GM23338 (cell line): ENCODE measurements at regions not wholly inside any gene's neighbourhood (a gene's known extent, or its start where the extent isn't known, plus 50 kb on each side); places are given as distances from the start of the nearest gene placed in this dataset.

Experiments used
- JUNB ChIP-seq: IDR thresholded peaks from one replicate; pipeline ENCODE4 v1.6.1; 2016; ENCODE audit warnings: antibody characterized with exemption; ENCODE audit not compliant: unreplicated experiment
- TF ChIP-seq, protein P1 (sequence below), 2 experiments: fragments of 200-600 bp in 1 of 2; sonication (generic) in 1 of 2; conservative IDR thresholded peaks; 2 replicates each; pipeline versions ENCODE4 v1.5.1 to v1.6.1; 2016 to 2017; ENCODE audit warnings: antibody characterized with exemption in 2 of 2, low read depth in 2 of 2, mild to moderate bottlenecking in 2 of 2, moderate library complexity in 1 of 2

DNA sequence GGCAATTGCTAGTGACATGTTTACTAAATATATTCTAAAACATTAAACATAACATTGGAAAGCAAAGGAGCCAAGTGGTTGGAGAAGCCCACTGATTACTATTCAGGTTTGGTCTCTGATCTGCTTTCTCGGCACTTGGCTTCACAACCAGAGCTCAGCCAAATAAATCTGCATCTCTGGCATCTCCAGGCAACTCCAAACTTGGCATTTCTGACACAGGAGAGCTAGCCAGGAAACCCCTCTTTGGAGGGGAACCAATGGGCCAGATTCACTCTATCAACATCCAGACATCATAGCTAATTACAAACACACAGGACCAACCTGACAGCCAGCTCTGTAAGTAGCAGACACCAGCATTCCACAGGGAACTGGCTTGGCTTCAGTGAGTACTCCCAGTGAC, 150.3 kb upstream of the ETAA1 start:
- TF ChIP-seq, protein P1, sequence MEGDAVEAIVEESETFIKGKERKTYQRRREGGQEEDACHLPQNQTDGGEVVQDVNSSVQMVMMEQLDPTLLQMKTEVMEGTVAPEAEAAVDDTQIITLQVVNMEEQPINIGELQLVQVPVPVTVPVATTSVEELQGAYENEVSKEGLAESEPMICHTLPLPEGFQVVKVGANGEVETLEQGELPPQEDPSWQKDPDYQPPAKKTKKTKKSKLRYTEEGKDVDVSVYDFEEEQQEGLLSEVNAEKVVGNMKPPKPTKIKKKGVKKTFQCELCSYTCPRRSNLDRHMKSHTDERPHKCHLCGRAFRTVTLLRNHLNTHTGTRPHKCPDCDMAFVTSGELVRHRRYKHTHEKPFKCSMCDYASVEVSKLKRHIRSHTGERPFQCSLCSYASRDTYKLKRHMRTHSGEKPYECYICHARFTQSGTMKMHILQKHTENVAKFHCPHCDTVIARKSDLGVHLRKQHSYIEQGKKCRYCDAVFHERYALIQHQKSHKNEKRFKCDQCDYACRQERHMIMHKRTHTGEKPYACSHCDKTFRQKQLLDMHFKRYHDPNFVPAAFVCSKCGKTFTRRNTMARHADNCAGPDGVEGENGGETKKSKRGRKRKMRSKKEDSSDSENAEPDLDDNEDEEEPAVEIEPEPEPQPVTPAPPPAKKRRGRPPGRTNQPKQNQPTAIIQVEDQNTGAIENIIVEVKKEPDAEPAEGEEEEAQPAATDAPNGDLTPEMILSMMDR (conservative IDR thresholded peaks at IDR 0.05; ENCODE audit: low read depth in 2 of 2) = no peak
- TF ChIP-seq JUNB = no peak
